HuH-7.5 (cell line): ENCODE measurements at regions not wholly inside any gene's neighbourhood (a gene's known extent, or its start where the extent isn't known, plus 50 kb on each side); places are given as distances from the start of the nearest gene placed in this dataset.

ENCODE experiments used
- DNase-seq: peaks from one replicate; pipeline ENCODE4 v3.0.0; 2011; ENCODE audit warnings: low spot score

DNA sequence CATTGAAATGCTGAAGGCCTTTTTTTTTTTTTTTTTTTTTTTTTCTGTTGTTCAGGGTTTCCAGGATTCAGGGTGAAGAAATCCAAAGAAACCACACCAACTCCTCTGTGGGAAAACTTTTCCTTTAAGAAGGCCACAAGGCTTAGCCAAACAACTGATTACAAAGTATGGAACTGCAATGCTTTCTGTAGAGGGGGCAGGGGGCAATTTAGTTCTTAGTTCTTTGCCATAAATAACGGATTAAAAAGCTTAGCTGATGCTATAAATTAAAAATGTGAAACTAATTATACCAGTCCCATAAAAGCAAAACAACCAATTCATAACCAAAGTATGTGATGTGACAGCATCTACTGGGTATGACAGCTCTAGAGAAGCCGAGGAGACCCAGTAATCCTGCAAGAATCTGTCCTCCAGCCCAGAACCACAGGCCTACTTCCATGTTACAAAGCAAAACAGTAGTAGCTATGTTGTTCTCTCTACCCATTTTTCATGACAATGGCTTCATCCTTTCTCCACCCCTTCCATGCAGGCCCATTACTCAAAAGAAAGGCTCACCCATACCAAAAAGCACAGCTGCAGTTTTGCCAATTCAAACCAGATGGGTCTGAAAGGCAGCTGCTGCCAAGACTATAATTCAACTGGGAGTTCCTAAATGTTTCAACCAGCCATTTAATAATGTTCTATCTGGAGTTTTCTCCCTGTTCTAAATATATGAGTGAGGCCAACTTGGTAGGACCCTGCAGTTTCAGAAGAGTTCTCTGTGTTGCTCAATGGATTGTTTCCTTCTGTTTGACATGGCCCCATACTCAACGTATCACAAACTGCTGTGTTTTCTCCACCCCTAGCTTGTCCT is 167.1 kb upstream of the ZFHX3 start:
- DNase-seq = no peak

- no peak for DNase-seq
Measured at GRCh38 chr16:73213732-73214455, 166.0 kb upstream of the ZFHX3 start.

DNA sequence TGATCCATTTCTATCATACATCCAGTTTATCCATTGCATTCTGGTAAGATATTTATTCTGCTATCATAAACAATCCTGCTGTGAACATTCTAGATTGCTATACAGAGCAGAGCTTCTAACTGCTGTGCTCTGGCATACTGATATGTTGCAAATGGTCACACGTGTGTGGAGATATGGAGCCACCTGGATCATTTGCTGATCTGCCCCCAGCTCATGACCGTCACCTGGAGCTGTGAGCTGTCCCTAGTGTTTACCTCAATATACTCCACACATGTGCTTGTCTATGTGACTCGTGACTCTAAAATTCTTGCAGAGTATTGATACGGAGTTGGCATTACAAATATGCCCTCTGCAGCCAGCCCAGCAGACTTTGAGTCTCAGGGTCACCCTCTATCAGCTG is 164.5 kb upstream of the ZFHX3 start:
- DNase-seq = no peak

DNA sequence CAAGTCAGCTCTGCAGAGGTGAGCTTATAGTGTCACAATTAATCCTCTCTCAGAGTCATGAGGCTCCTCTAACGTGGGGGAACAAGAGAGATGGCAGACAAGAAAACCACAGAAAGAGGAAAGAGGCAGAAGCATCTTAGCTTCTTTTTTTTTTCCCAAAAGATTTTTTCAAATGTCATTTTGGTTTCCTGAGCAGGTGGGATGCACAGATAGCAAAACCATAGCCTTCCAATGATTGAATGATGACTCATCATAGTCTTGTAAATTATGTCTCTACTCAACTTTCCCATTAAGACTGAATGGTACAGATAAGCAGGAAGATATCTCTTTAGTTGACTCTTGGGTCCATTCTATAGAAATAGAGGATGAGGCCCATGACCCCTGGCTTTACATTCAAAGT is 162.8 kb upstream of the ZFHX3 start:
- DNase-seq = no peak

DNA sequence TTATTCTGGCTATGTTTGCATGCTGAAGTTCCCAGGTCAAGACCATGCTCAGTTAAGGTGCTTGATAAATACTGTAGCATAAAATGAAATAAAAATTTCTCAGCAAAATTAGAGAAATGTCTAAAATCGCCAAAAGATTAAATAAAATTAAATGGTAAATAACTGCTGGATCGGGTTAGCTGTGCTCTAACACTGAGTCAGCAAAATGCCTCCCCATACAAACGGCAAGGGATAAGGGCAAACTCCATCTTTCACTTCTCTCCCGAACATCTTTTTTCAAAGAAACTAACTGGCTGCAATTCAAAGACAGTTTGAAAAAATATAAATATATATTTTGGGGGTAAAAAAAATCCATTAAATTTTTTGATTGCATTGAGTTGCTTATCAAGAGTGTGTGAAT is 162.2 kb upstream of the ZFHX3 start:
- no peak for DNase-seq

DNA sequence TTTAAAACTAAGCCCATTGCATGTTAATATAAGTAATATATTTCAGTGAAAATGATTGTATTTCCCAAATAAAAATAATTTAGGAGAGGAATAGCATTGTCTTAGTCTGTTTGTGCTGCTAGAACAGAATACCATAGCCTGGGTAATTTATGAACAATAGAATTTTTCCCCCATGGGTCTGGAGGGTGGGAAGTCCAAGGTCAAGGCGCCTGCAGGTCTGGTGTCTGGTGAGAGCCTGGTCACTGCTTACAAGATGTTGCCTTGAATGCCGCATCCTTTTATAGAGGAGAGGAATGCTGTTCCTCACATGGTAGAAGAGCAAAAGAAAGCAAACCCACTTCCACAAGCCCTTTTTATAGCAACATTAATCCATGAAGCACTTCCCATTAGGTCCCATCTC is 161.3 kb upstream of the ZFHX3 start:
- DNase-seq = no peak

GRCh38 chr16:73206151-73206707 is 158.3 kb upstream of the ZFHX3 start:
- DNase-seq = no peak

- DNase-seq = no peak
Measured at GRCh38 chr16:73205153-73205886, 157.4 kb upstream of the ZFHX3 start.

DNA sequence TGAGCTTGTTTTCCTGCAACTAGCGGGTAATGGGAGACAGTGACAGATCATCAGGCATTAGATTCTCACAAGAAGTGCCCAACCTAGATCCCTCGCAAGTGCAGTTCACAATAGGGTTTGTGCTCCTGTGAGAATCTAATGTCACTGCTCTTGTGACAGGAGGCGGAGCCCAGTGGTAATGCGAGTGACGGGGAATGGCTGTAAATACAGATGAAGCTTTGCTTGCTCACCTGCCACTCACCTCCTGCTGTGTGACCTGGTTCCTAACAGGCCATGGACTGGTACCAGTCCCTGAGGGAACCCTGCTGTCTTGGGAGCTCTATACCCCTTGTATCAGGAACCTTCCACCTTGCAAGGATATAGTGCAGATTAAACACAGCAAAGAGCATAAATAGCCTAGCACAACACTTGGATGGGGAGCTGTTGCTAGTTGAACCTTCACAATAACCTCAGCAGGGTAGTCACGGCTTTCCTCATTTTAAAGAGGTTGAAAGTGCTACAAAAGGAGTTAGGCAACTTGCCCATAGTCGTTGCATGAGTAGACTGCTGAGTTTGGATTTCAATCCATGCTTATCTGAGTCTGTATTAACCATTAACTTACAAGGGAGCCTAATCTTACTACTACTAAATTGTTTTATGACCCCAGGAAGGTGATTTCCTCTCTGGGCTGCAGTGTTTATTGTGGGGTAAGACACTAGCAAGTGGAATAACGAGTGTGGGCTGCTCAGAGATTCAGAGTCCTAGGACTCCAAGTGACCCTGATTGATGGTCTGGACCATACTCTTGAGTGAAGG is 156.6 kb upstream of the ZFHX3 start:
- DNase-seq = no peak

GRCh38 chr16:73202161-73202729 is 154.3 kb upstream of the ZFHX3 start:
- DNase-seq = peak; percentile 27

DNA sequence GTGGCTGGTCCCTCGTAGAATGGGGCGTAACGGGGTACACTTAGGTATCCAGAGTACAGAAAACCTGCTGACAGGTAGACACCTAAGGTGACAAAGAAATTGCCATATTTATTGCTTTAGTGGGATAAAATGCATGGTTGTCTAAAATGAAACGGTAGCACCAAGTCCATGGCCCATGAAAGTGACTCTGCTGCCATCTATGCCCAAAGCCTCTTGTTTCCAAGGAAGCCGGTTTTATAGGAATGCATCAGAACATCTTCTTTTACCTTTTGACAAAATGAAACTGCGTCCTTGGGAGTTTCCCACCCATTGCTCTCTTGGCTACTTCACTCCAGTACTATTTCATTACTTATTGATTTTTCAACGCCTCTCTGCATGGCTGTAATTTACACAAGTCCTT is 151.3 kb upstream of the ZFHX3 start:
- DNase-seq = no peak

- DNase-seq = no peak
Measured at GRCh38 chr16:73198481-73198880, 150.6 kb upstream of the ZFHX3 start.

DNA sequence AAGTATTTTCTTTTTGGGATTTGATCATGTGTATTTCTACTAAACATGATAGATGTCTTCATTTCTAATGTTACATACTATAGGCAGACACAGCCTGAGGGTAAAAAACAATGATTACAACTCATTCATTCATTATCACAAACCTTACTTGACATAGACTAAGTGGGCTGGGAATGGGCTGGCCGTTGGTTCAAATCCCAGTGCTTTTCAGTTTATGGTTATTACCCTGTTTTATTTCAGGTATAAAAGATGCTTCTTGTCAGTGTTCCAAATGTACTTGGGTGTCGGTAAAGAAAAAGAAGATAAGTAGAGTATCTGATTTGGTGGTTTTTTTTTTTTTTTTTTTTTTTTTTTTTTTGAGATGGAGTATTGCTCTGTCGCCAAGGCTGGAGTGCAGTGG is 149.7 kb upstream of the ZFHX3 start:
- DNase-seq = no peak

DNA sequence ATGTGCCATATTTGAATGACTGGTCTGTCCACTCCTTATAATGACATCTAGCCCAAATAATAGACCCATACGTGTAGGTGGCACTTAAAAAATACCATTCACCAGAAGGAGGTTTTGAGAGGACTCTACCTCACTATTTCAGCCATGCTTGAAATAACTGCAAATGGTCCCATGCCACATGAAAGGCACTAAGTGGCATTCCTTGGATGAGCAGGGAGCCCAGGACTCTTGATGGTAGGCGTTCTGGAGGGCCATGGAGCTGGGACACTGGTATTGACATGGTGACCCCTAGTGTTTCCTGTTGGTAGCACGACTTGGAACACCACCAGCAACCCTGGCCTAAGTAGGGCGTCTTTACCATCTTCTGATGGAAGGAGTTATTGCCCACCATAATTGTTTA is 148.7 kb upstream of the ZFHX3 start:
- DNase-seq = peak; percentile 69

GRCh38 chr16:73193464-73193863 is 145.5 kb upstream of the ZFHX3 start:
- no peak for DNase-seq

- DNase-seq = no peak
Measured at GRCh38 chr16:73192232-73192894, 144.4 kb upstream of the ZFHX3 start.

- DNase-seq = no peak
Measured at GRCh38 chr16:73191660-73192046, 143.7 kb upstream of the ZFHX3 start.

GRCh38 chr16:73190688-73191659 is 143.0 kb upstream of the ZFHX3 start:
- no peak for DNase-seq

- no peak for DNase-seq
Measured at GRCh38 chr16:73190256-73190655, 142.3 kb upstream of the ZFHX3 start.

DNA sequence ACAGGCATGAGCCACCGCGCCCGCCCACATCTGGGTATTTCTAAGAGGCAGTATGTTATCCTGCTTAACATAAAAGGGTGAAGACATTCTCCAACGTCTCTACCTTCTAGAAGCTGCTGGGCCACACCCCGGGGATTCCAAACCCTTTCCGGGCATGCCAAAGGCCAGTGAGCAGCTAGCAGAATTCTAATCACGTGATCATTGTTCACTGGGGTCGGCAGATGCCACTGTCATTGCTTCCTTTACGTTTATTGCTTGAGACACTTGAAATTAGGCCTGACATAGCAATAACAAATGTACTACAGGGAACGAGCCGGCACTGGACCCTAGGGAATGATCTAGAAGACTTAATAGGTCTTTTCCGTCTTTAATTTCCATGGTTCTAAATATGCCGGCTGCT is 141.2 kb upstream of the ZFHX3 start:
- no peak for DNase-seq
